HG03066 (cell line): ENCODE measurements at regions not wholly inside any gene's neighbourhood (a gene's known extent, or its start where the extent isn't known, plus 50 kb on each side); places are given as distances from the start of the nearest gene placed in this dataset.

Experiments
- ATAC-seq: cut with Tn5 transposase; IDR thresholded peaks from one replicate; pipeline ENCODE4 v1.9.1; 2021; ENCODE audit warnings: low read depth; ENCODE audit not compliant: unreplicated experiment

DNA sequence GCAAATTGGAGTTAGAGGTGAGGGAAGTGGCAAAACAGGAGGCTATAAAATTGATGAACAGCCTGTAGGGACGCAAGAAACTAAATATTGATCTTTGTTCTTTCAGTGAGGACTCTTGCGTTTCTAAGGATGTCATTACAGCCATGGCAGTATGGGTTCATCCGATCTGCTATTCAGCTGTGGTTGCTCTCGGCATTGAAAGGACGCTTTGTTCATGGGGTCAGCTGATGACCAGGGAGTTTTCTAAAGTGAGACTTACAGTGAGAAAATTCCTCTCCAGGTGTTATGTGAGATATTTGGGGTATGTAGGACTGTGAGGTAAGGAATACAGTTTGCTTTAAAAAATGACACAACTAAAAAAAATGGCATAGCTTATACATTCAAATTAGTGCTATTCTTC, 52.7 kb upstream of the PELI1 start:
- no peak for ATAC-seq

DNA sequence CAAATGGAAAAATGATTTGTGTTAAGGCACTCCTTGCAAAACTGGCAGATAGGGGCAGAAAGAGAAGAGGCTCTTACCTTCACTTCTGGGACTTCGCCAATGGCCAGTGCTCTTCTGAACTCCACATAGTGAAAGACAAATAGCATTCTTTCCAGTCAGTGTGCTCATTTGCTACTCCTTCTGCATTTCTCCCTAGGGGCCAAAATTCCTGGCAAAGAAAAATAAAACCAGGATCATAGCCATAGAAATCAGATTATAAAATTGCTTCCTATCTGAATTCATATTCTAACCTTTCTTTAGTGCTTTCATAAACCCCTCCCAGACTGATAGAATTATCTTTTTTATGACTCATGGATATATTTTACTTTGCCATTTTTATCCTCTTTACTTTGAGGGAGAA, 56.9 kb upstream of the PELI1 start:
- ATAC-seq, result no peak

DNA sequence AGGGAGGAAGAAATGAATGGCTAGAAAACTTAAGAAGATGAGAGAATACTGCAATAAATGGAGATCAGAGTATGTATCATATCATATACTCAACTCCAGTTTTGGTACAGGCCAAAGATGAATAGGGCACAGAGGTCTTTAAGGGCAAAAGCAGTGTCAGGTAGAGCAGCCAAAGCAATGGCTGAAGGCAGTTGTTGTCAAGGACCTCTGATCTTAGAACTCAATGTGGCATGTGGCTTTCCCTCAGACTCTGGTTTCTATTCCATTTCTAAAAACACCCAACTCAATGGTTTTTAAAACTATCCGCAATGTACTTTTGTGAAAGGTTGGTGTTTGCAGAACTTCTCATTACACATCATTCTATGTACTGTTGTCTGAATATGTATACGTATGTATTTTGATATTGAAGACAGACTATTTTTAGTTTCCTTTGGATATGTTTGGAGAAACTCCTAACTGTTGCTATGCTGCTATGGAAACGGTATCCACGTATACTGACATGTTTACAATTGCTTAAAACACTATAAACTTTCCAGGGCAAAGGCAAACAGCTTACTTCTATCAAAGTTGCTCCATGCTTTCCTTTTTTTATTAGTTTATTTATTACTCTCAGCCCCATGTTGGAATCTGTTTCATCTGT, 58.1 kb upstream of the PELI1 start:
- no peak for ATAC-seq

DNA sequence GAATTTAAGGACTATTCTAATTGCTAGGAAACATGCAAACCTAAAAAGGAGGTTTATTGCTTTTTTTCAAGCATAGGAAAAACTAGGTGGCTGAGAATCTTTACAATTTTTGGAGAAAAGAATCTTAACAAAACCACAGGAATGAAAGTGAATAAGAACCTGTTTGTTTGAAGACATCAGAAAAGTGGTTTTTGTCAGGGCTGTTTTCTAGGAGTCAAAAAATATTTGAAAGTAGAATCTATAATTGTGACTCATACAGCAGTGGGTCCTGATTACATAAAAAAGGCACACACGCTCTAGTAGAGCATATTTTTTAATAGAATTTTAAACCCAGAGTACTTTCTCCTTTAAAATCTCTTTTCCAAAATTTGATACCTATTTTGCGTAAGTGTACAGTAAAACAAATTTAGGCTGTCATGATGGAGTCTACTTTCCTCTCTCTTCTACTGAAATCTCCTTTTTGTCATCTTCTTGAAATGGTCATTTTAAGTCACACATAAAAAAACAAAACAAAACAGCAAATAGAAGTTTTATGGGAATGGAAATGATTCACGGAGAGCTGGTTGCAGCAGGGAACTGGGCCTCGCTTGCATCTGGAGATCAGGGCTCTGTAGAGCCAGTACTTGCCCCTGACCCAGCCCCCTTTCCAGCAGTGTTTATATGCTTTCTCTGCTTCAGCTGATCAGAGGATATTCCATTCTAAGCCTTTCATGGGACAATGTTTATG, 59.1 kb upstream of the PELI1 start:
- no peak for ATAC-seq

DNA sequence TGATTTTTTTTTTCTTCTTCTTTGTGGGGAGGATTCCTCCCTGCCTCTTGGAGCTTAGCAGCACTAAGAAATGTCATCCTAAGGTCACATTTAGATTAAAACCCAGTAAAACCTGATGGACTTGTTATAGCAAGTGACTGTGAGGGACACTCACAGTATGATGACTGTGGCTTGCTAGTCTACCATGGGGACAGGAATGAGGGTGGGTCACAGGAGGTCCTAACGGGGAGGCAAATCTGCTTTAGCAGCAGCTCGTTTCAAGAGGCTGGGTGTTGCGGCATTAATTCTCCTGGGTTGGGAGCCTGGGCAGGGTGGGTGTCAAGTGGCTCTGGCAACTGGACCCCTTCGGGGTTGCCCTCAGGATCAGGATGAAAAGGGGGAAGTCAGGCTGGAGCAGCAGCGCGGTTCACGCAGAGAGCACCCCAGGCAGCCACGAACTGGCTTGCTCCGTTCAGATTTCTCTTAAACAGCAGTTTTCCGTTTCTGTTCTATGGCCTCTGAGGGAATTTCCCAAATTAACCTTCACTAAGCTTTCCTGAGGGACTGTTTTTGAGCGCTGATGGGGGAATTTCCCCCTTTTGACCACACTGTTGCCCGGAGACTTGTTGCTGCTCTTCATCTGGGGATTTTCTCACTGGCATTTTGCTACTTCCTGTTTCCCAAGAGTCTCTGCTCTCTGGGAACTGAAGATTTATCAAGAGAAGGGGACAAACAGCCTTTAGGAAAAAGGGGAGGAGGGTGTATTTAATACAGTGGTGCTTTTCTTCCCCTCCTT, 59.8 kb upstream of the PELI1 start:
- peak; percentile 75 for ATAC-seq

DNA sequence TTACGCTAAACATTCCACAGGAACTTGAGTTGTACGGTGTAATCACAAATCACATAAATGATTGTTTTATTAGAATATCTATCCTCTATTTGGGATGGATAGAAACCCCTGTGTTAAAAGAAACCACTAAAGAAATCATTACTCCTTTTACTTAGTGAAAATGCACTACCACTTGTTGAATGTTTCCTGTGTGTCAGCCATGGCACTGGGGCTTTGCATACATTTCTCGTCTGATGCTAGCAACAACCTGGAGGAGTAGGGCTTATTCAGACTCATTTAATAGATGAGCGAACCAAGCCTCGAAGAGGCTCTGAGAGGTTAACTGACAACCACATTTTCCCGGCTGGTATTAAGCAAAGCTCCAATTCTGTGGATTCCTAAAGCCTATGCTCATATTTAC, 60.5 kb upstream of the PELI1 start:
- ATAC-seq, result no peak

DNA sequence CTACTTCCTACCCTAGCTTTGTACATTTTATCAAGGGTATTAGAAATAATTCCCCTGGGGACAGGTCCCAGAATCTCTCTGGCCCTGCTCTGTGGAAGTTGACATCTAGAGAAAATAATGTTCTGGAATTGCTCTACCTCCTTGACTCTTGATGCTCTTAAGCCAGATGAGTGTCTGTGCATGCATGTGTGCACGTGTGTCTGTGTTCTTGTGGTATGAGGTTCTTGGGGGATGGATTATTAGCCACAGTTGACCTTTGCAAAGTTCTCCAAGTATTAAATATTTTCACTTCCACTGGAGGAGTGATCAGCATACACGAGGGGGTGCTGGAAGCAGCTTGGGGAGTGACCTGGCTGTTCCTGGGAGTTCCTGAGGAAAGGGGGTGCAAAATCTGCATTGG, 61.2 kb upstream of the PELI1 start:
- ATAC-seq, result no peak

DNA sequence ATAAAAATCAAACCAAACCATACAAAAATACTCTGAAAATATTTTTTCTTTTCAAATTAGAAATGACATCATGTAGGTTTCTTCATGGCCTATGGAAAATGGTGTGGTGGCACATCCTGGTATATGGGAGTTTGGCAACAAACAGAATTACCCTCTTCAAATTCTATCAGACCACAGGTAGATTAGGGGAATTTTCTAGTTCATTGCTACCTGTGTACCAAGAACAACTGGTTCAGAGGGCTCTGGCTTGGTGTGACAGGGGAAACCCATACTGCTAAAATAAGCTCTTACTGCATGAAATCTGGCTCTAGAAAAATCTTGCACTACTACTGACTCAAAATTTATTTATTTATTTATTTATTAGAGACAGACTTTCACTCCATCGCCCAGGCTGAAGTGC, 63.4 kb upstream of the PELI1 start:
- no peak for ATAC-seq

DNA sequence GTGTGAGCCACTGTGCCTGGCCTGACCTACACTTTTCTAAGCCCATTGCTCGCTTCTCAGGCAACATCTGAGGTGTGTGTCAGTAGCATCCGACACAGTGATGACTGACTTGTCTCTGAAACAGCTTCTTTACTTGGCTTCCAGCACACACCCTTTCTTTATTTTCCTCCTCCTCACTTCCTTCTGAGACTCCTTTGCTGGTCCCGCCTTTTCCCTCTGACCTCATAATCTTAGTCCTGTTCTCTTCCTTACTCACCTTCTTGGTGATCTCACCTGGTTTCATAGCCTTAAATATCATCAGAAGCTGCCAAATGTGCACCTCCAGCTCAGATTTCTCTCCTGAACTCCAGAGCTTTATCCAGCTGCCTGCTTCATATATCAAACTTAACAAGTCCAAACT, 66.6 kb upstream of the PELI1 start:
- ATAC-seq, result no peak

DNA sequence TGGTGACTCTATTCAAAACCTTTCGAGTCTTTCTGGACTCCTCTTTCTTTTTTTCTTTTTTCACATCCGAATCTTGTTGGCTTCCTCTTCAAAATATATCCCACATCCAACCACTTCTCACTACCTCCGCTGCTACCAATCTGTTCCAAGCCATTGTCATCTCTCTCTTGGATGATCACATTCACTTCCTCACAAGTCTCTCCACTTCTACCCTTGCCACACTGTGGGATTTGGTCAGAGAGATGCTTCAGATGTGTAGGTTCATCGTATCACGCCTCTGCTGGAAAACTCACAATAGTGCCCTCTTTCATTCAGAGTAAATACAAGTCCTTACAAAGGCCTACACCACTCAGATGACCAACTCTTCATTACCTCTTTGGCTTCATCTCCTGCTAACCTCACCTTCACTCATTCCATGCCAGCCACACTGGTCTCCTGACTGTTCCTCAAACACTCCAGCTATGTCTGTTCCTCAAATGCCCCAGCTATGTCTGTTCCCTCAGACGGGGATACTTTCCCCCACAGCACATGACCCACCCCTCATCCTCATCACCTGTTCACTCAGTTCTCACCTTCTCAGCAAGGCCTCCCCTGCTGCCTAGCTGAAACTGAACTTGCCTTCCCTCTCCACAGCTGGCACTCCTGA, 67.2 kb upstream of the PELI1 start:
- no peak for ATAC-seq

DNA sequence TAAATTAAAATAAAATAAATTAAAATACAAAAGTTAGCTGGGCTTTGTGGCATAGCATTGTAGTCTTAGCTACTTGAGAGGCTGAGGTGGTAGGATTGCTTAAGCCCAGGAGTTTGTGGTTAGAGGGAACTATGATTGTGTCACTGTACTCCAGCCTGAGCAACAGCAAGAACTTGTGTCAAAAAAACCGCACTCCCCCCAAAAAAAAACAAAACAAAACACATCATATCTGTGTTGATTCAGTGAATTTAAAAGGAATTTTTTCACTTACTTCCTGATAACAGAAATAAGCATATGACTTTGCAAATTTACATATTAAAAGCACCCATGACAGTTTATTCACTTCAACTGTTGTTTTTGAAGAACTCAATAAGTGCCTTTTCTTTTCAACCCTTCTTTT, 68.1 kb upstream of the PELI1 start:
- no peak for ATAC-seq

DNA sequence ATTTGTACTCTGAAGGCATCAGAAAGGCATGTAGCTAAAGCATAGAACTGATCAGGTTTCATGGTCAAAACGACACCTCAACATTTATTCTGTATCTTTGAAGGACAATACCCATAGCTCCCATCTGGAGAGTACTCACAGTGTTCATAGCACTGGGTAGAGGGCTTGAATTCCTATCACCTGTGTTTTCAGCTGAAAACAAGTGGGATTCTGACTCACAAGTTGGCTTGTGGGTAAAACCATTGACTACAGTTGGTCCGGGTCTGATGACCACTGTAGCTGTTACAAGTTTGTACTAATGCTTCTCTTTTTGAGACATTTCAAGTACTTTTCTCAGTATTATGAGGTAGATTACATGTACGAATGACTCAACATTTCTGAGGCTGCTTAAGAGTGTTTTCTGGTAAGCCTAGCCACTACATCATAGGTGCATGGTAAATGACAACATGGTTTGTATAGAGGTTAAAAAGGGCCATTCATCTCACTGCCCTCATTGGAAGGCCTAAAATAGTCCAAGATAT, 68.6 kb upstream of the PELI1 start:
- no peak for ATAC-seq

DNA sequence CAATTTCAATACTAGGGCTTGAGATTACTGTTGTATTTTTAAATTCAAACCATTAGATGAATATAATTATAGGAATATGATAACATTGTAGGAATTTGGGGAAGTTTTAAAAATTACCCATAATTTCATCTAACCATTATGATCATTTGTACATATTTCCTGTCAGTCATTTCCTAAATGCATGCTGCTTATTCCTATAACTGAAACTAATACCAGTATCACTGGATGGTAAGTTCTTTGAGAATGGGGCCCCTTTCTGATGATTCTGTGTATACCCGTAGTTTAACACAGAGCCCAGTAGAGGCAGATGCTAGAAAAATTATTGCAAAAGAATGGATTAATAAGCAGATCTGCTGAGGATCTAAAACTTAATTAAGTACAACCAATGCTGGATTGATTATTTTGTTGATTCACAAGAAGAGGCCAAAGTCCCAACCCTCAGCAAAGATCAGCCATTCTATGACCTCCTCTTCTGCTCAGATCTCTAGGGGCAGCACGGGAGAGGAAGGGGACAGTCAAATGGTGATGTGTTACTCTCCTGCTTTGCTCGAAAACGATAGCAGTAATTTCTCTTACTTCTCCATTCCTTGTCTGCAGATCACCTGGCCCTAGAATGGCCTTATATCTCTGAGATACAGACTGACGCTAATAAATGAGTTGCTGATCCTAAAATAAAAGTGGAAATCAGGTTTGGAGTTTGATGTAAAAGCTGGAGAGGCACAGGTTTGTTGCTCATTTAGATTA, 69.5 kb upstream of the PELI1 start:
- ATAC-seq, result peak; percentile 49

DNA sequence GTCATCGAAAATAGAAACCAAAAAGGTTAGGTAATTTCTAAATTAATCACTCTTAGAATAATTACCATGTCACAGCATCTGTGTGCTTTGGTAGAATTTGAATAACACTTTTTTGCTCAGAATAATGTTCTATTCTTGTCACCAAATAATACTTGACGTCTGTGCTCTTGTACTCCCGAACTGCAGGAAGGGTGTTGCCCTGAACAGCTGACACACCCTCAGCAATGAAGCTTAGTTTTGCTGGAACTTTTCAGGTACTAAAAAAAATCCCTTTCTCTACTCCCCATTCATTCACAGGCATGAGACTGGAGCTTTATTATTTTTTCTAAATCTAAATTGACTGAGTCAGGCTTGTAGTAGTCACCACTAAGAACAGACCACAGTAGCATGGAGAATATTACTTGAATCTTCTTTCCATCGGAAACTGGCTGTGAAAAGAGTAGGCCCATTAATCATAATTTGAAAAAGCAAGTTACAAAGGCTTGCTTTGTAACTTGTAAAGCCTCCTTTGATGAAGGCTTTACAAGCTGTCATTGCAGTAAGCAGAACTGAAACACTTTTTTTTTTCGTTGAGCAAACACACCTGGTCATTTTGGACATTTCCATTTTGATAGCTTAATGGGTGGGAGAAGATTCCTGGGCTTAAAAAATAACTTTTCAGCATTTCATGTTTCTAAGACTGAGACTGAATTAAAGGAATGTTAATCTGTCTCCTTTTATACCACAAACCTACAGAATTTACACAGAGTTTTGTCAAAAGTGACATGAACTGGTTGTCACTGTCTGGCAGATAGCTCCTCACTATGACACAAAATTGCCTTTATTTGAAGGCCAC, 70.3 kb upstream of the PELI1 start:
- peak; percentile 60 for ATAC-seq

DNA sequence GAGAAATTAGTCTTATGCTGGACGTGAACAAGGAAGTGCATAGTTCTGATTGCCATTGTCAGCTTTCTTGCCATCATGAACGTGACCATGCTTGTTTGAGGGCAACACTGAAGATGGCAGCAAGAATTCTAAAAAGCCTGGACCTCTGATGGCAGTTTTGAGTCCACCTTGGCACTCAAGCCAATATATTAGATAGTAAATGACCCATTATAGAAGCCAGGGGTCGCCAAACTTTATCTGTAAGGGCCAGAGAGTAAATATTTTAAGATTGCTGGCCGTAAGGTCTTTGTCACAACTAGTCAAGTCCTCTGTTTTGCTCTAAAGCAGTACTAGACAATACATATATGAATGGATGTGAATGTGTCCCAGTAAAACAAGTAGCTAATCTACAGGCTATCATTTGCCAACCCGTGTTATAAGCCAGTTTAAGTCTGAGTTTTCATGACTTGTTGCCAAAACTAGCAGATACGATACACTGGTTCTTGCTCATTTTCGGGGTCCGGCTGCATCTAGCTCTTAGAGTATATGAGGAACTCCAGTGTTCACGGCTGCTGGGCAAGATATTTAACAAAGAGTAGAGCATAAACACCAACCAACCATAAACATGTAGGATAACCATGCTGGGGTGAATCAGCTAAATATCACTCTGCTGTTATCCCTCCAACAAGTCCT, 73.1 kb upstream of the PELI1 start:
- ATAC-seq, result no peak

DNA sequence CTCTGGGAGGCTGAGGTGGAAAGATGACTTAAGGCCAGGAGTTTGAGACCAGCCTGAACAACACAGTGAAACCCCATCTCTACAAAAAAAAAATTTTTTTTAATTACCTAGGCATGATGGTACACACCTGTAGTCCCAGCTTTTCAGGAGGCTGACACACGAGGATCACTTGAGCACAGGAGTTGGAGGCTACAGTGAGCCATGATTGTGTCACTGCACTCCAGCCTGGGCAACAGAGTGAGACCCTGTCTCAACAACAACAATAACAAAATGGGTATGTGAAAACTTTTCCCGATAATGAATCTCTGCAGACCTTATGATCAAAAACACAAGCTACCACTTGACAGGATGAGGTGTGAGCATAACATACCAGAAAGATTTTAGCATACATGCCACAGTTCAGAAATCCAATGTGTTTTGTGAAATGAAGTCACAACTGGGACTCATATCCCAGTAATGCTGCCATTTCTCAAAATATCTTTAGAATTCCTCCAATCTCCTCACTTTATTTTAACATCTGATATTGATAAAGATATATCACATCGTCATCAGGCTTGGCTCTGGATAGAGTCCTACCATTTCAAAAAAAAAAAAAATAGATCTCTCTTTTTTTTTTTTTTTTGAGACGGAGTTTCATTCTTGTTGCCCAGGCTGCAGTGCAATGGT, 74.0 kb upstream of the PELI1 start:
- ATAC-seq, result no peak

DNA sequence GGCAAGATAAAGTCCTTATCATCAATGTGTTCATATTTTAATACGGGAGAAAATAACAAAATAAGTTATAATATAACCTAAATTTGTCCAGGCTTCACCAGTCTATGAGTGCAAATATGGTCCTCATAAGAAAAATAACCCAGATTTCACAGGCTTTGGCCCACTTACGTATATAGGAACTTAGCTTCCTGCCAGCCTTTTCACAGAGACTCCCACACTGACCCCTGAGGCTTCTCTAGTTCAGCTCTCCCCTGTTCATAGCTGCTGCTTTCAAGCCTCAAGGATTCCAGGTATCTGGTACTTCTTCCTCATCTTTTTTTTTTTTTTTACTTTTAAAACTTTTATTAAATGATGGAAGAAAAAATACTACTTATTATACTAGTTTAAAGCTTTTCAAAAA, 74.9 kb upstream of the PELI1 start:
- ATAC-seq, result no peak

DNA sequence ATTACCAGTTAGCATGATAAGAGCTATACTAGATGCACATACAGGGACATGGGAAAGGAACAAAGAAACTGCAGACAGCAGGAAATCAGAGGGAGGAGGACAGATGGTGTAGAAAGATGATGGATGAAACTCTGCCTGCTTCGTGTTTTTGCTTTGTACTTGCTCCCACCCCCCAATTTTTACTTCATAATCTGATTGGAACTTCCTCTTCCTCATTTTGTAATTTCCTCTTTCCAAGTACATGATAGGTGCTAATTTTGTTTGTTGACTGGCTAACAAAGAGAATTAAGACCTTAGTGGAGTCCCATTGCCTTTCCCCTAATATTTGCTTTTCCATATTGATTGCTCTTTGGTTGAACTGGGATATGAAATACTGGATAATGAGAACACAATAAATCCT, 76.0 kb upstream of the PELI1 start:
- ATAC-seq, result no peak
